WTC11 (cell line): ENCODE measurements at regions not wholly inside any gene's neighbourhood (a gene's known extent, or its start where the extent isn't known, plus 50 kb on each side); places are given as distances from the start of the nearest gene placed in this dataset.

Source experiments
- ATAC-seq: fragments of 200-7000 bp; cut with Tn5 transposase; 2 replicates; pipeline ENCODE4 v1.10.0; 2021; ENCODE audit warnings: mild to moderate bottlenecking, moderate library complexity
- CTCF ChIA-PET: fragments of 300-600 bp; sonication (Branson Sonifier 250); formaldehyde crosslinking; loops from one replicate; lab custom pipeline; 2021; ENCODE audit warnings: antibody characterized with exemption; lab: Charles Lee
- POLR2A ChIA-PET: fragments of 350-600 bp; sonication (Branson Sonifier 250); formaldehyde crosslinking; loops from one replicate; lab custom pipeline; 2021; ENCODE audit warnings: antibody characterized with exemption; lab: Charles Lee
- DNase-seq: peaks from one replicate; pipeline ENCODE4 v3.0.0; 2021; ENCODE audit warnings: low spot score
- H3K27ac Mint-ChIP-seq: 2 replicates; pipeline ENCODE4 v1.8.0; 2021; ENCODE audit warnings: mixed read lengths
- H3K27me3 Mint-ChIP-seq: 2 replicates; pipeline ENCODE4 v1.8.0; 2021; ENCODE audit warnings: low read depth, mild to moderate bottlenecking, moderate library complexity, mixed read lengths
- H3K36me3 Mint-ChIP-seq: 2 replicates; pipeline ENCODE4 v1.8.0; 2021; ENCODE audit warnings: mixed read lengths
- H3K4me1 Mint-ChIP-seq: 2 replicates; pipeline ENCODE4 v1.8.0; 2022; ENCODE audit warnings: mixed read lengths
- H3K4me3 Mint-ChIP-seq: 2 replicates; pipeline ENCODE4 v1.8.0; 2021; ENCODE audit warnings: mild to moderate bottlenecking, moderate library complexity, mixed read lengths
- H3K9me3 Mint-ChIP-seq: 2 replicates; pipeline ENCODE4 v1.8.0; 2021; ENCODE audit warnings: mixed read lengths
- AR ChIP-seq: fragments of 250-450 bp; sonication (Bioruptor Pico); IDR thresholded peaks from 2 replicates; pipeline ENCODE4 v1.9.0; 2021; ENCODE audit warnings: mild to moderate bottlenecking
- ARID4B ChIP-seq: sonication (generic); formaldehyde crosslinking; IDR thresholded peaks from 2 replicates; pipeline ENCODE4 v1.8.0; 2023; ENCODE audit warnings: missing genetic modification reagents, mild to moderate bottlenecking, borderline replicate concordance
- CREM ChIP-seq: sonication (generic); formaldehyde crosslinking; IDR thresholded peaks from 2 replicates; pipeline ENCODE4 v1.8.1; 2022; ENCODE audit warnings: mild to moderate bottlenecking, missing genetic modification reagents, moderate library complexity
- E2F4 ChIP-seq: sonication (generic); formaldehyde crosslinking; IDR thresholded peaks from 2 replicates; pipeline ENCODE4 v1.8.1; 2022; ENCODE audit warnings: low read depth, mild to moderate bottlenecking, moderate library complexity, missing genetic modification reagents, borderline replicate concordance
- FOXJ3 ChIP-seq: sonication (generic); formaldehyde crosslinking; IDR thresholded peaks from 2 replicates; pipeline ENCODE4 v1.9.0; 2021; ENCODE audit warnings: missing genetic modification reagents, mild to moderate bottlenecking, borderline replicate concordance
- FOXP4 ChIP-seq: sonication (generic); formaldehyde crosslinking; IDR thresholded peaks from 2 replicates; pipeline ENCODE4 v1.8.0; 2022; ENCODE audit warnings: mild to moderate bottlenecking, missing genetic modification reagents
- PRRX2 ChIP-seq: fragments of 250-450 bp; sonication (Bioruptor Pico); IDR thresholded peaks from 2 replicates; pipeline ENCODE4 v1.8.0; 2021; ENCODE audit warnings: mild to moderate bottlenecking
- SP1 ChIP-seq: sonication (generic); formaldehyde crosslinking; conservative IDR thresholded peaks from 2 replicates; pipeline ENCODE4 v1.8.1; 2022; ENCODE audit warnings: missing genetic modification reagents
- STAT6 ChIP-seq: sonication (generic); formaldehyde crosslinking; conservative IDR thresholded peaks from 2 replicates; pipeline ENCODE4 v1.8.1; 2023; ENCODE audit warnings: mild to moderate bottlenecking, low read depth, missing genetic modification reagents, moderate library complexity
- TEAD4 ChIP-seq: sonication (generic); formaldehyde crosslinking; IDR thresholded peaks from 2 replicates; pipeline ENCODE4 v1.8.0; 2022; ENCODE audit warnings: mild to moderate bottlenecking, missing genetic modification reagents
- ZMAT4 ChIP-seq: fragments of 250-450 bp; sonication (Bioruptor Pico); IDR thresholded peaks from 2 replicates; pipeline ENCODE4 v1.9.0; 2021; ENCODE audit warnings: mild to moderate bottlenecking
- ZNF121 ChIP-seq: sonication (generic); formaldehyde crosslinking; IDR thresholded peaks from 2 replicates; pipeline ENCODE4 v1.8.0; 2023; ENCODE audit warnings: missing genetic modification reagents
- ZNF219 ChIP-seq: sonication (generic); formaldehyde crosslinking; IDR thresholded peaks from 2 replicates; pipeline ENCODE4 v1.8.0; 2023; ENCODE audit warnings: missing genetic modification reagents, mild to moderate bottlenecking, borderline replicate concordance
- ZNF423 ChIP-seq: fragments of 250-450 bp; sonication (Bioruptor Pico); IDR thresholded peaks from 2 replicates; pipeline ENCODE4 v2.1.2; 2022; ENCODE audit warnings: mild to moderate bottlenecking, moderate library complexity
- ZNF512 ChIP-seq: sonication (generic); formaldehyde crosslinking; IDR thresholded peaks from 2 replicates; pipeline ENCODE4 v1.8.1; 2022; ENCODE audit warnings: missing genetic modification reagents, borderline replicate concordance
- ZNF532 ChIP-seq: fragments of 250-450 bp; sonication (Bioruptor Pico); IDR thresholded peaks from 2 replicates; pipeline ENCODE4 v1.9.0; 2021; ENCODE audit warnings: mild to moderate bottlenecking, borderline replicate concordance

- TF ChIP-seq STAT6 (CRISPR knock-in tag) (no peak), FOXJ3 (CRISPR knock-in tag) (no peak)
Measured at GRCh38 chr10:83849150-83849549, 290.2 kb upstream of the GHITM start (continued).

GRCh38 chr10:83852146-83852545 is 287.2 kb upstream of the GHITM start:
- no peak overlapping the region for H3K27ac Mint-ChIP-seq
- ChIA-PET CTCF (no interaction called here), POLR2A (no interaction called here)
- H3K36me3 Mint-ChIP-seq, result no peaks in the 10 kb centered on the region
- DNase-seq (no peak), ATAC-seq (no peak)
- peaks cover 5% of the 10 kb centered on the region; the same call in 1 of the 2 replicates for H3K9me3 Mint-ChIP-seq
- H3K4me1 Mint-ChIP-seq, result no peaks in the 10 kb centered on the region
- no peaks in the 10 kb centered on the region for H3K27me3 Mint-ChIP-seq
- H3K4me3 Mint-ChIP-seq, result no peak overlapping the region
- TF ChIP-seq PRRX2 (no peak), ZNF512 (CRISPR knock-in tag) (no peak), ZNF121 (CRISPR knock-in tag) (no peak), ZNF219 (CRISPR knock-in tag) (no peak), ARID4B (CRISPR knock-in tag) (no peak), SP1 (no peak), FOXP4 (CRISPR knock-in tag) (no peak), ZNF532 (CRISPR knock-in tag) (no peak), ZNF423 (CRISPR knock-in tag) (no peak), CREM (CRISPR knock-in tag) (no peak), AR (CRISPR knock-in tag) (no peak), ZMAT4 (CRISPR knock-in tag) (no peak), TEAD4 (CRISPR knock-in tag) (no peak), E2F4 (CRISPR knock-in tag) (no peak)
